ENCODE measurements at regions not wholly inside any gene's neighbourhood (a gene's known extent, or its start where the extent isn't known, plus 50 kb on each side); places are given as distances from the start of the nearest gene placed in this dataset.

GRCh38 chr2:235300368-235301201, 193.3 kb upstream of the AGAP1 start:
- Histone ChIP-seq H3K4me1 (no peaks in the 10 kb centered on the region), H3K4me2 (ENCODE audit: low read length) (no peak overlapping the region), H2AFZ (no peak overlapping the region), H3K27ac (no peak overlapping the region), H3K36me3 (ENCODE audit: control insufficient read depth, insufficient read depth, low read length) (no peaks in the 10 kb centered on the region), H3K79me2 (no peaks in the 10 kb centered on the region), H3K9me3 (ENCODE audit: control insufficient read depth, low read length) (no peaks in the 10 kb centered on the region), H3K4me3 (ENCODE audit: low read depth, low read length) (no peak overlapping the region), H3K9ac (no peak overlapping the region), H3K27me3 (ENCODE audit: control insufficient read depth, insufficient read depth, low read length) (no peaks in the 10 kb centered on the region)
- no peak for TF ChIP-seq CTCF (IDR thresholded peaks at IDR 0.05)

- H3K27ac ChIP-seq: no peak overlapping the region
- no peak overlapping the region for H2AFZ ChIP-seq
- H3K4me1 ChIP-seq: no peaks in the 10 kb centered on the region
- TF ChIP-seq CTCF (IDR thresholded peaks at IDR 0.05): no peak
- H3K79me2 ChIP-seq: no peaks in the 10 kb centered on the region
- no peaks in the 10 kb centered on the region for H3K27me3 ChIP-seq (ENCODE audit: control insufficient read depth, insufficient read depth, low read length)
- H3K4me2 ChIP-seq (ENCODE audit: low read length): no peak overlapping the region
- H3K4me3 ChIP-seq (ENCODE audit: low read depth, low read length): no peak overlapping the region
- no peak overlapping the region for H3K9ac ChIP-seq
- H3K36me3 ChIP-seq (ENCODE audit: control insufficient read depth, insufficient read depth, low read length): no peaks in the 10 kb centered on the region
- no peaks in the 10 kb centered on the region for H3K9me3 ChIP-seq (ENCODE audit: control insufficient read depth, low read length)
These were observed 192.4 kb upstream of the AGAP1 start for GRCh38 chr2:235301202-235302076.

GRCh38 chr2:235302263-235302662, 191.6 kb upstream of the AGAP1 start:
- no peak overlapping the region for H3K4me2 ChIP-seq (ENCODE audit: low read length)
- H3K9me3 ChIP-seq (ENCODE audit: control insufficient read depth, low read length): no peaks in the 10 kb centered on the region
- H3K4me1 ChIP-seq: no peaks in the 10 kb centered on the region
- H2AFZ ChIP-seq: no peak overlapping the region
- no peaks in the 10 kb centered on the region for H3K36me3 ChIP-seq (ENCODE audit: control insufficient read depth, insufficient read depth, low read length)
- H3K27ac ChIP-seq: no peak overlapping the region
- H3K9ac ChIP-seq: no peak overlapping the region
- H3K79me2 ChIP-seq: no peaks in the 10 kb centered on the region
- H3K4me3 ChIP-seq (ENCODE audit: low read depth, low read length): no peak overlapping the region
- no peak for TF ChIP-seq CTCF (IDR thresholded peaks at IDR 0.05)
- no peaks in the 10 kb centered on the region for H3K27me3 ChIP-seq (ENCODE audit: control insufficient read depth, insufficient read depth, low read length)

- Histone ChIP-seq H3K27me3 (ENCODE audit: control insufficient read depth, insufficient read depth, low read length) (no peaks in the 10 kb centered on the region), H2AFZ (no peak overlapping the region), H3K4me3 (ENCODE audit: low read depth, low read length) (no peak overlapping the region), H3K4me1 (no peaks in the 10 kb centered on the region), H3K4me2 (ENCODE audit: low read length) (no peak overlapping the region), H3K9me3 (ENCODE audit: control insufficient read depth, low read length) (no peaks in the 10 kb centered on the region), H3K9ac (no peak overlapping the region), H3K27ac (no peak overlapping the region), H3K36me3 (ENCODE audit: control insufficient read depth, insufficient read depth, low read length) (no peaks in the 10 kb centered on the region), H3K79me2 (no peaks in the 10 kb centered on the region)
- no peak for TF ChIP-seq CTCF (IDR thresholded peaks at IDR 0.05)
These were observed 190.1 kb upstream of the AGAP1 start for GRCh38 chr2:235303499-235304291.
